B cell (primary cell): ENCODE measurements at regions not wholly inside any gene's neighbourhood (a gene's known extent, or its start where the extent isn't known, plus 50 kb on each side); places are given as distances from the start of the nearest gene placed in this dataset.

ENCODE experiments used
- ATAC-seq: fragments of 200-7000 bp; cut with Tn5 transposase; one replicate; pipeline ENCODE4 v1.10.0; 2021; ENCODE audit warnings: low read depth, mild to moderate bottlenecking, moderate number of reproducible peaks, moderate library complexity
- CTCF ChIA-PET: fragments of 350-600 bp; sonication (Branson Sonifier 250); formaldehyde crosslinking; loops from one replicate; lab custom pipeline; 2021; ENCODE audit warnings: antibody characterized with exemption, inconsistent platforms; lab: Charles Lee
- POLR2A ChIA-PET: fragments of 350-600 bp; sonication (Branson Sonifier 250); formaldehyde crosslinking; loops from one replicate; lab custom pipeline; 2021; ENCODE audit warnings: antibody characterized with exemption; lab: Charles Lee
- DNase-seq: peaks from one replicate; pipeline ENCODE4 v3.0.0; 2013
- H2AFZ ChIP-seq: 2 replicates; pipeline ENCODE4 v1.6.1; 2012; ENCODE audit warnings: mild to moderate bottlenecking, low read depth, low read length; ENCODE audit not compliant: insufficient read depth, poor library complexity, severe bottlenecking
- H3K27ac ChIP-seq, 2 donors: 1 replicate in 1 of 2; 2 replicates in 1 of 2; pipeline ENCODE4 v1.5.1; 2012 to 2013; ENCODE audit warnings: low read length in 2 of 2, mild to moderate bottlenecking in 2 of 2, moderate library complexity in 1 of 2
- H3K27me3 ChIP-seq, 4 experiments: fragments of 200-600 bp in 1 of 4; sonication (generic) in 1 of 4; replicated peaks in 1 of 4; 1 replicate in 2 of 4; 2 replicates in 2 of 4; pipeline versions ENCODE4 v1.6.1 to v1.7.0; 2013 to 2016; ENCODE audit warnings: low read length in 3 of 4, mild to moderate bottlenecking in 2 of 4, mixed read lengths in 1 of 4, moderate library complexity in 1 of 4; ENCODE audit not compliant: insufficient read depth in 4 of 4, control insufficient read depth in 3 of 4; ENCODE audit errors: control extremely low read depth in 1 of 4
- H3K36me3 ChIP-seq, 2 experiments: replicated peaks in 1 of 2; 1 replicate in 1 of 2; 2 replicates in 1 of 2; pipeline versions ENCODE4 v1.6.1 to v1.7.1; 2013; ENCODE audit warnings: low read length in 1 of 2; ENCODE audit not compliant: insufficient read depth in 2 of 2, control insufficient read depth in 1 of 2; ENCODE audit errors: control extremely low read depth in 1 of 2, extremely low read depth in 1 of 2
- H3K4me1 ChIP-seq, 2 donors: fragments of 200-600 bp in 1 of 2; sonication (generic) in 1 of 2; 1 replicate in 1 of 2; 2 replicates in 1 of 2; pipeline versions ENCODE4 v1.5.1 to v1.6.1; 2013 to 2017; ENCODE audit warnings: low read length in 2 of 2; ENCODE audit not compliant: control insufficient read depth in 2 of 2, insufficient read depth in 2 of 2
- H3K4me2 ChIP-seq: replicated peaks from 2 replicates; pipeline ENCODE3; 2012; ENCODE audit warnings: mild to moderate bottlenecking, low read depth, low read length; ENCODE audit not compliant: poor library complexity, severe bottlenecking
- H3K4me3 ChIP-seq, 5 experiments: fragments of 200-600 bp in 1 of 5; sonication (generic) in 1 of 5; 1 replicate in 3 of 5; 2 replicates in 2 of 5; pipeline versions ENCODE4 v1.5.1 to v1.7.0; 2011 to 2016; ENCODE audit warnings: low read length in 4 of 5, mild to moderate bottlenecking in 4 of 5, low read depth in 2 of 5, control low read depth in 1 of 5, moderate library complexity in 1 of 5; ENCODE audit not compliant: insufficient read depth in 1 of 5; ENCODE audit errors: control extremely low read depth in 1 of 5, extremely low read depth in 1 of 5
- H3K79me2 ChIP-seq: fragments of 200-600 bp; sonication (generic); one replicate; pipeline ENCODE4 v1.6.0; 2016; ENCODE audit warnings: low read length; ENCODE audit not compliant: control insufficient read depth, insufficient read depth
- H3K9ac ChIP-seq: fragments of 200-600 bp; sonication (generic); 2 replicates; pipeline ENCODE4 v1.6.1; 2017; ENCODE audit warnings: mild to moderate bottlenecking, low read length, moderate library complexity
- H3K9me3 ChIP-seq, 3 donors: one replicate each; pipeline versions ENCODE4 v1.6.1 to v1.7.1; 2013; ENCODE audit warnings: low read length in 2 of 3; ENCODE audit not compliant: control insufficient read depth in 2 of 3, insufficient read depth in 1 of 3; ENCODE audit errors: control extremely low read depth in 1 of 3
- H4K20me1 ChIP-seq: 2 replicates; pipeline ENCODE4 v1.6.0; 2012; ENCODE audit warnings: mild to moderate bottlenecking, low read length; ENCODE audit not compliant: insufficient read depth, control insufficient read depth, poor library complexity, severe bottlenecking
- H3K27ac Mint-ChIP-seq: one replicate; pipeline ENCODE4 v1.8.0; 2021; ENCODE audit warnings: mixed read lengths
- H3K27me3 Mint-ChIP-seq: one replicate; pipeline ENCODE4 v1.8.0; 2021; ENCODE audit warnings: mixed read lengths
- H3K4me1 Mint-ChIP-seq: one replicate; pipeline ENCODE4 v1.8.0; 2021; ENCODE audit warnings: mixed read lengths
- H3K4me3 Mint-ChIP-seq: one replicate; pipeline ENCODE4 v1.8.0; 2021; ENCODE audit warnings: mixed read lengths
- H3K9me3 Mint-ChIP-seq: one replicate; pipeline ENCODE4 v1.8.0; 2022; ENCODE audit warnings: mixed read lengths; ENCODE audit not compliant: insufficient read depth
- EZH2 ChIP-seq: IDR thresholded peaks from 2 replicates; pipeline ENCODE4 v1.6.1; 2012; ENCODE audit warnings: borderline replicate concordance, low read depth, mild to moderate bottlenecking, moderate library complexity, low read length; ENCODE audit not compliant: insufficient read depth, poor library complexity, severe bottlenecking
- WGBS: methylation state at CpG from one replicate; pipeline ENCODE4 v1.1.5; 2013; ENCODE audit warnings: missing lambda C conversion rate; ENCODE audit not compliant: insufficient coverage; 5-methylcytosine and 5-hydroxymethylcytosine counted together
- intact Hi-C: fragments of 100-400 bp; cut with micrococcal nuclease; formaldehyde crosslinking; loops from one replicate; pipeline ENCODE4 v1.10.0; 2022
- TF ChIP-seq, protein P1 (sequence below): fragments of 200-600 bp; IDR thresholded peaks from one replicate; pipeline ENCODE4 v1.8.0; 2022; ENCODE audit warnings: antibody characterized with exemption, mild to moderate bottlenecking

DNA sequence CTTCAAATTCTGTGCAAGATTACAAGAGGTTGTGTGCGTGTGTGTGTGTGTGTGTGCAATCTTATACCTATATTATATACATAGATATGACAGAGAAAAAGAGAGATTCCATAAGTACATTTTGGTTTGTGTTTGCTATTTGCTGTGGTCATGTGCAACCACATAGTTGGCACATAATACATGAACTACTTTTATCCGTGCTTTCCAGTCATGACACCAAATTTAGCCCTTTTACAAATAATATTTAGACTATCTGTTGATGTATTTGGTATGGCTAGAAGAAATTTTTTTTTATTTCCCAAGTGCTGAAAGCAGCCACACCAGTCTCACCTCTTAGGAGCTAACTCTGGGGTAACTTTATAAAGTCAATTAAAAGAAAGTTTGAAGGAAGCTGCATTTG is 63.5 kb upstream of the EGFR start:
- TF ChIP-seq, protein P1, sequence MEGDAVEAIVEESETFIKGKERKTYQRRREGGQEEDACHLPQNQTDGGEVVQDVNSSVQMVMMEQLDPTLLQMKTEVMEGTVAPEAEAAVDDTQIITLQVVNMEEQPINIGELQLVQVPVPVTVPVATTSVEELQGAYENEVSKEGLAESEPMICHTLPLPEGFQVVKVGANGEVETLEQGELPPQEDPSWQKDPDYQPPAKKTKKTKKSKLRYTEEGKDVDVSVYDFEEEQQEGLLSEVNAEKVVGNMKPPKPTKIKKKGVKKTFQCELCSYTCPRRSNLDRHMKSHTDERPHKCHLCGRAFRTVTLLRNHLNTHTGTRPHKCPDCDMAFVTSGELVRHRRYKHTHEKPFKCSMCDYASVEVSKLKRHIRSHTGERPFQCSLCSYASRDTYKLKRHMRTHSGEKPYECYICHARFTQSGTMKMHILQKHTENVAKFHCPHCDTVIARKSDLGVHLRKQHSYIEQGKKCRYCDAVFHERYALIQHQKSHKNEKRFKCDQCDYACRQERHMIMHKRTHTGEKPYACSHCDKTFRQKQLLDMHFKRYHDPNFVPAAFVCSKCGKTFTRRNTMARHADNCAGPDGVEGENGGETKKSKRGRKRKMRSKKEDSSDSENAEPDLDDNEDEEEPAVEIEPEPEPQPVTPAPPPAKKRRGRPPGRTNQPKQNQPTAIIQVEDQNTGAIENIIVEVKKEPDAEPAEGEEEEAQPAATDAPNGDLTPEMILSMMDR, result no peak
- no peak for TF ChIP-seq EZH2
- H3K9me3 ChIP-seq, result peaks cover 0 to 16% (median 0%) of the 10 kb centered on the region in 3 donors
- H3K4me1 ChIP-seq, result no peaks in the 10 kb centered on the region
- H4K20me1 ChIP-seq, result no peaks in the 10 kb centered on the region
- no peak overlapping the region for H3K4me3 ChIP-seq
- peaks cover 3% of the 10 kb centered on the region for H3K9me3 Mint-ChIP-seq
- no peak overlapping the region for H3K4me3 Mint-ChIP-seq
- no peaks in the 10 kb centered on the region for H3K79me2 ChIP-seq
- ATAC-seq, result no peak
- no peak overlapping the region for H3K9ac ChIP-seq
- intact Hi-C loops, result no loop called here
- H3K27ac ChIP-seq, result no peak overlapping the region
- ChIA-PET POLR2A (no interaction called here), CTCF (no interaction called here)
- H3K36me3 ChIP-seq, result no peaks in the 10 kb centered on the region
- WGBS, result no CpG with 5 or more reads among the region's 2 CpGs
- peaks cover 10% of the 10 kb centered on the region for H3K27me3 Mint-ChIP-seq
- no peak overlapping the region for H3K27ac Mint-ChIP-seq
- H2AFZ ChIP-seq, result no peak overlapping the region
- H3K27me3 ChIP-seq, result no peaks in the 10 kb centered on the region
- DNase-seq, result no peak
- no peaks in the 10 kb centered on the region for H3K4me1 Mint-ChIP-seq
- H3K4me2 ChIP-seq, result no peak overlapping the region

DNA sequence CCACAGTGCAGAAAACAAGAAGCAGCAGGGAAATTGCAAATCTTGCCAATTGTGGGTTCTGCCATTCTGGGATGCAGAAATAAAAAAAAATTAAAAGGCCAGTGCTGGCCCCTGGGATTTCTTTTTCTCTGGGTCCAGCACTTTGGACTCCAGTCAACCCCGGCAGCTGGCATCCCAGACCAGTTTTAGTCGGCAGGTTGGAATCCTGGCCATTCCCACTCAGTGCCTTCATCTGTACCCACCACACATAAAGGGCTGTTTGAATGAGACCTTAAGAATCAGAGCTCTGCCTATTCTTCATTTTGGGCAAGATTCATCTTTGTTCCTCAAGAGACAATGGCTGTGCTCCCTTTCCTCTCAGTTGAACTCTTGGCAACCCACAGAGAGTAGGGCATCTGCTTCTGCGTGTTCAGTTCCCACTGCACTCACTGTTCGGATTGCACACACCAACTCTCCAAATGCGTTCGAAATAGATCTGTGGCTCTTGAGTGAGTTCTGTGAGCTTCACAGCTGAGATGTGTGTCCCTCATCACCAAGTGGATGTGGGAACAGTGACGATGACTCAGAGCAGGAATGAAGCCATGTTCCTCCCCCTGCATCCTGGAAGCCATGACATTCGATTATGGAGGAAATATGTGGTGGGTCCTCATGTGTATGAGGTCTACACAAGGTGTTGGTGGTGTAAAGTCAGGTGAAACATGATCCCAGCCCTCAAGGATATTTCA is 63.0 kb upstream of the EGFR start:
- Mint-ChIP-seq H3K27me3 (peaks cover 12% of the 10 kb centered on the region), H3K4me3 (no peak overlapping the region), H3K4me1 (no peaks in the 10 kb centered on the region), H3K27ac (no peak overlapping the region), H3K9me3 (peaks cover 3% of the 10 kb centered on the region)
- DNase-seq, result no peak
- H3K4me2 ChIP-seq, result no peak overlapping the region
- no peak overlapping the region for H3K9ac ChIP-seq
- no peaks in the 10 kb centered on the region for H3K4me1 ChIP-seq
- ChIA-PET POLR2A (no interaction called here), CTCF (no interaction called here)
- H3K36me3 ChIP-seq, result no peaks in the 10 kb centered on the region
- H3K27ac ChIP-seq, result no peak overlapping the region
- no peak for ATAC-seq
- H3K9me3 ChIP-seq, result peaks cover 0 to 16% (median 0%) of the 10 kb centered on the region in 3 donors
- no peaks in the 10 kb centered on the region for H3K79me2 ChIP-seq
- no peaks in the 10 kb centered on the region for H3K27me3 ChIP-seq
- no peaks in the 10 kb centered on the region for H4K20me1 ChIP-seq
- intact Hi-C loops, result no loop called here
- TF ChIP-seq, protein P1, result no peak
- no peak for TF ChIP-seq EZH2
- no peak overlapping the region for H3K4me3 ChIP-seq
- WGBS, result 84% methylated on average over 6 of the region's 8 CpGs
- no peak overlapping the region for H2AFZ ChIP-seq
